Neuron (in vitro differentiated cells): ENCODE measurements at regions not wholly inside any gene's neighbourhood (a gene's known extent, or its start where the extent isn't known, plus 50 kb on each side); places are given as distances from the start of the nearest gene placed in this dataset.
A peak's percentile ranks its signal among the peaks of the same experiment; 100 is the strongest.

ENCODE experiments used
- H2AFZ ChIP-seq: one replicate; pipeline ENCODE4 v1.6.1; 2013; ENCODE audit warnings: low read depth, mild to moderate bottlenecking, inconsistent platforms, low read length, moderate library complexity
- H3K27me3 ChIP-seq: one replicate; pipeline ENCODE4 v1.6.1; 2013; ENCODE audit warnings: low read length; ENCODE audit not compliant: insufficient read depth
- H3K36me3 ChIP-seq: one replicate; pipeline ENCODE4 v1.6.1; 2013; ENCODE audit warnings: low read length; ENCODE audit not compliant: insufficient read depth
- H3K4me1 ChIP-seq: one replicate; pipeline ENCODE4 v1.6.1; 2013; ENCODE audit warnings: low read length; ENCODE audit not compliant: insufficient read depth
- H3K4me3 ChIP-seq: 2 replicates; pipeline ENCODE4 v1.5.1; 2013; ENCODE audit warnings: mild to moderate bottlenecking, low read length, moderate library complexity
- H3K9me3 ChIP-seq: one replicate; pipeline ENCODE4 v1.6.1; 2013; ENCODE audit warnings: low read length

GRCh38 chr1:72869873-72870272 is 587.5 kb upstream of the NEGR1 start:
- no peak overlapping the region for H3K4me3 ChIP-seq
- no peaks in the 10 kb centered on the region for H3K36me3 ChIP-seq
- H3K4me1 ChIP-seq = no peaks in the 10 kb centered on the region
- H3K9me3 ChIP-seq = no peaks in the 10 kb centered on the region
- no peaks in the 10 kb centered on the region for H3K27me3 ChIP-seq
- H2AFZ ChIP-seq = no peak overlapping the region

GRCh38 chr1:72869441-72869840 is 587.1 kb upstream of the NEGR1 start:
- no peak overlapping the region for H3K4me3 ChIP-seq
- H2AFZ ChIP-seq = no peak overlapping the region
- H3K27me3 ChIP-seq = no peaks in the 10 kb centered on the region
- H3K9me3 ChIP-seq = no peaks in the 10 kb centered on the region
- H3K36me3 ChIP-seq = no peaks in the 10 kb centered on the region
- H3K4me1 ChIP-seq = no peaks in the 10 kb centered on the region

GRCh38 chr1:72851597-72851996 is 569.3 kb upstream of the NEGR1 start:
- Histone ChIP-seq H3K9me3 (no peaks in the 10 kb centered on the region), H3K4me1 (no peaks in the 10 kb centered on the region), H3K27me3 (no peaks in the 10 kb centered on the region), H3K36me3 (no peaks in the 10 kb centered on the region), H2AFZ (no peak overlapping the region), H3K4me3 (no peak overlapping the region)

DNA sequence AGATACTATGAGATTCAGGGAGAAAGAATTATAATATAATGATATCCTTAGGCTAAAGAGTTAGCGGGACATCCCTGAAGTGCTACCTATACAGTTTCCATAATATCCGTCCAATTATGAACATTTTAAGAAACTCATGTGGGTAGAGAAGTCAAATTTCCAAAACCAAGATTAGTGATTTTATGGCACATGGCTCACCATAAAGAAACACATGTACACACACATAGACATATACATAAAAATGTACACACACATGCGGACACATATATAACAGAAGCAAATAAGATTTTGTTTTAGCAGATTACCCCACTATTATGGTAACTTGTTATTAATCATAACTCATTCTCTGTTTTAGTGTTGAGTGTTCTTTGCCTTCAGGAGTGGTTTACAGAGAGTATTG is 566.7 kb upstream of the NEGR1 start:
- H3K4me3 ChIP-seq = no peak overlapping the region

DNA sequence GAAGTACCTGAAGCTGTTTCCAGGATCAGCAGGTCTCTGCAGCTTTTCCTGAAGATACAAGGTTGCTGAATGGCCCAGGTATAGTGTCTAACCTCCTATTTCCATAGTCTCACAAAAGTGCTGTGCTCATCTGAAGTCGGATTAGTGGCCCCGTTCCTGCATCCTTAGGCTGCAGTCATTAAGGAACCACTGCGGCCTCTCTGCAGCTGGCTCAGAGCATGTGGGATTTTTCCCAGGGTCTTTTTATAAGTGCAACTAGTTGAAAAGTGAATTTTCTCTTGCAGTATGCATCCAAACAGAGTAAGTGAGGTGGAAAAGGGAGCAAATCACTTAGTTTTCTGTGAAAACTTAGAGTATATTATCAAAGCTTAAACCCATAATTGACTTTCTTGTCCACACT is 565.3 kb upstream of the NEGR1 start:
- no peak overlapping the region for H3K4me3 ChIP-seq
- H3K9me3 ChIP-seq = no peaks in the 10 kb centered on the region
- H3K4me1 ChIP-seq = no peaks in the 10 kb centered on the region
- no peaks in the 10 kb centered on the region for H3K36me3 ChIP-seq
- peak overlapping the region; percentile 61 for H2AFZ ChIP-seq
- no peaks in the 10 kb centered on the region for H3K27me3 ChIP-seq

More for the DNA sequence above, 566.7 kb upstream of the NEGR1 start:
- Histone ChIP-seq H3K27me3 (no peaks in the 10 kb centered on the region), H3K36me3 (no peaks in the 10 kb centered on the region), H3K4me1 (no peaks in the 10 kb centered on the region), H2AFZ (no peak overlapping the region), H3K9me3 (no peaks in the 10 kb centered on the region)

DNA sequence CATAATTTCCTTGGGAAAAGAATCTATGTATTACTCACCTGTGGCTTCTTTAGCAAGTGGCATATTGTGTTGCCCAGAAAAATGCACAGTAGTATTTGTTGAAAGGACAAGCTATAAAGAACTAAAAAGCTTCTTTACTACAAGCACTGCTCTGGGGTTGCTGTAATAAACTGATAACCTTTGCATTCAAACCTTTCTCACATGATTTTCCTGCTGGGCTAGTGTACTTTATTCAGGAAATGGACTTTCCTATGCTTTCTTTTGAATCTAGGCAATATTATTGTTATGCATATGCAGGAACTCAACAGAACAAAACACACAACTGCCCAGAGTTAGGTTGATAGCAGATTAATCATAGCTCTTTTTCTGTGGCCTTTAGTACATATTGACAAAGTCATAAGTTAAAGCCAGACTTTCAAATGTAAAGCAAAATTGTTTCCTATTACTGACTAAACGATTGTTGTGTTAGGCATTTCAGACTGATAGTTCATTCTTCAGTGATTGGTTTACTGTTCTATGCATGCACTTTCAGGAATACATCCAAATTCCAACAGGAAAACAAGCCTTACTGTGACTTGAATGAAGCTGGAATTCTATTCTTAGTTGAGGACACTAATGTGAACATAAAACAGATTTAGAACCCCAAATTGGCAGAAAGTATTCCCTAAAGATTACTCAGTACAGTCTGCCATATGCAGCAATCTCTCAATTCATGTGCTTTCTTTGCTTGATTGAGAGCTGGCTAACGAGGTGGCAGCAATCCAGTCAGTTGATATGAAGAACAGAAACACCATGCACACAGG is 564.3 kb upstream of the NEGR1 start:
- Histone ChIP-seq H3K9me3 (no peaks in the 10 kb centered on the region), H2AFZ (no peak overlapping the region), H3K4me3 (no peak overlapping the region), H3K36me3 (no peaks in the 10 kb centered on the region), H3K27me3 (no peaks in the 10 kb centered on the region), H3K4me1 (no peaks in the 10 kb centered on the region)

DNA sequence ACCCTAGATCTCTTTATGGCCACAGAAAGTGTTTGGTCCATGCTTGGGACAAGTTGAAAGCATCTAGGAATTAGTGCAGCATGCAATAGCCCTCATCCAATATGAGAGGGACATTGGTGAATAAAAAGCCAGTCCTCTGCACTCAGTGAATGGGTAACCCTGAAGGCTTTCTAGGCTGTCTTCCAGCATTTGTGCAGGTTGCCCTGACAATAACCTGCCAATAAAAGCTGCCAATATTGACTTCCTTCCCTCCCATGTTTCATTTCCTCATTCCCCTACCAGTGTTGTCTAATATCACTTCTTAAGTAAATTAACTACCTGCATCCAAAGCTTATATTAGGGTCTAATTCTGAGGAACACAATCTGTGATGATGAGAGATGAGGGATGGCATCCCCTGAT is 563.6 kb upstream of the NEGR1 start:
- Histone ChIP-seq H3K9me3 (no peaks in the 10 kb centered on the region), H2AFZ (no peak overlapping the region), H3K4me3 (no peak overlapping the region), H3K27me3 (no peaks in the 10 kb centered on the region), H3K36me3 (no peaks in the 10 kb centered on the region), H3K4me1 (no peaks in the 10 kb centered on the region)

- Histone ChIP-seq H3K27me3 (no peaks in the 10 kb centered on the region), H3K36me3 (no peaks in the 10 kb centered on the region), H3K9me3 (no peaks in the 10 kb centered on the region), H3K4me3 (no peak overlapping the region), H2AFZ (no peak overlapping the region), H3K4me1 (no peaks in the 10 kb centered on the region)
Observed at GRCh38 chr1:72845381-72845780, 563.0 kb upstream of the NEGR1 start.

GRCh38 chr1:72837781-72838180 is 555.4 kb upstream of the NEGR1 start:
- no peaks in the 10 kb centered on the region for H3K27me3 ChIP-seq
- peaks cover 8% of the 10 kb centered on the region for H3K4me1 ChIP-seq
- no peak overlapping the region for H3K4me3 ChIP-seq
- no peaks in the 10 kb centered on the region for H3K36me3 ChIP-seq
- no peak overlapping the region for H2AFZ ChIP-seq
- peaks cover 2% of the 10 kb centered on the region for H3K9me3 ChIP-seq

GRCh38 chr1:72830606-72831390 is 548.5 kb upstream of the NEGR1 start:
- H3K4me3 ChIP-seq = no peak overlapping the region
- H2AFZ ChIP-seq = no peak overlapping the region

GRCh38 chr1:72827278-72827677 is 544.9 kb upstream of the NEGR1 start:
- H3K27me3 ChIP-seq = no peaks in the 10 kb centered on the region
- H3K36me3 ChIP-seq = no peaks in the 10 kb centered on the region
- H3K4me3 ChIP-seq = no peak overlapping the region
- H3K9me3 ChIP-seq = peaks cover 2% of the 10 kb centered on the region
- no peaks in the 10 kb centered on the region for H3K4me1 ChIP-seq
- no peak overlapping the region for H2AFZ ChIP-seq

More at GRCh38 chr1:72830606-72831390, 548.5 kb upstream of the NEGR1 start:
- no peaks in the 10 kb centered on the region for H3K36me3 ChIP-seq
- no peaks in the 10 kb centered on the region for H3K4me1 ChIP-seq
- H3K27me3 ChIP-seq = no peaks in the 10 kb centered on the region
- H3K9me3 ChIP-seq = peaks cover 4% of the 10 kb centered on the region

DNA sequence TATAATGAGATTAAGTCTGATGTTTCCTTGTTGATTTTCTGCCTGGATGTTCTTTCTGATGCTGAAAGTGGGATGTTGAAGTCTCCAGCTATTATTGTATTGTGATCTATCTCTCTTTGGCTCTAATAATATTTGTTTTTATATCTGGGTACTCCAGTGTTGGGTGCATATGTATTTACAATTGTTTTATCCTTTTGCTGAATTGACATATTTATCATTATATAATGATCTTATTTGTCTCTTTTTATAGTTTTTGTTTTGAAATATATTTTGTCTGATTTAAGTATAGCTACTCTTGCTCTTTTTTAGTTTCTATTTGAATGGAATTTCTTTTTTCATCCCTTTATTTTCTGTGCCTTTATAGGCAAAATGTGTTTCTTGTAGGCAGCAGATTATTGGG is 522.2 kb upstream of the NEGR1 start:
- Histone ChIP-seq H3K9me3 (no peaks in the 10 kb centered on the region), H3K27me3 (no peaks in the 10 kb centered on the region), H3K4me1 (peaks cover 4% of the 10 kb centered on the region), H3K36me3 (no peaks in the 10 kb centered on the region), H2AFZ (no peak overlapping the region), H3K4me3 (no peak overlapping the region)

DNA sequence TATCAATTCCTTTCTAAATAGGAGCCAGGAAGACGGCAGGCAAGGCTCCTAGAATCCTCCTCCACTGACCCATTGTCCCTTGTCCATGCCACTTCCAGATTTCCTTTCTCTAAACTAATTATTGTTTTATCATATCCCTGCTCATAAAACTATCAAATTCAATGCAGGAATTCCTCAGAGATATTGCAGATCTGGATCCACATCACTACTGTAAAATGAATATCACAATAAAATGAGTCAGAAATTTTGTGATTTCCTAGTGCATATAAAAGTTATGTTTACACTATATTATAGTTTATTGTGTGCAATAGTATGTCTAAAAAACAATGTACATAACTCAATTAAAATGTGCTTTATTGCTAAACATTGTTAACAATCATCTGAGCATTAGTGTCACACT is 498.7 kb upstream of the NEGR1 start:
- Histone ChIP-seq H3K4me3 (no peak overlapping the region), H3K4me1 (no peaks in the 10 kb centered on the region), H3K27me3 (no peaks in the 10 kb centered on the region), H3K36me3 (no peaks in the 10 kb centered on the region), H2AFZ (no peak overlapping the region), H3K9me3 (no peaks in the 10 kb centered on the region)
